ENCODE measurements at regions not wholly inside any gene's neighbourhood (a gene's known extent, or its start where the extent isn't known, plus 50 kb on each side); places are given as distances from the start of the nearest gene placed in this dataset.

DNA sequence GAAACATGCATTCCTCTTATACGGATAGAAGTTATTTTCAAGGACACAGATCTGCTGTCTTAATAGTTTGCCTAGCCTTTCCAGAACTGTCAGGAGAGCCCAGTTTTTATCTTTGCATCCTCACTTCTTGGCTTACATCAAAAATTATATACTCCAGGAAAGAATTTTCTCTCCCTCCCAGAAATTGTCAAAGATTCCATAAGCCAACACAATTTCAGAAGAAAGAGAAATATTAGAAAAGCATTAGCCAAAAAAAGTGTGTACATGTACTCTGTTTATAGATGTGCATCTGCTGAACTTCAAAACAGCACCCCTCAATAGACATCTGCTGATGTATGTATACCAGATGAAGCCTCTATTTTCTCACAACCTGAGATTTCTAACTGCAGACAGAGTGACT lies 210.4 kb downstream of the METTL4 start:
- no peak for DNase-seq
- Mint-ChIP-seq H3K9me3 (no peaks in the 10 kb centered on the region), H3K27me3 (peaks cover 0 to 11% of the 10 kb centered on the region in 2 donors), H3K4me1 (no peaks in the 10 kb centered on the region), H3K36me3 (no peaks in the 10 kb centered on the region), H3K4me3 (no peak overlapping the region), H3K27ac (no peak overlapping the region)
- H3K4me3 ChIP-seq (ENCODE audit: low read length in 2 of 2) = no peak overlapping the region
- no peaks in the 10 kb centered on the region for H3K27me3 ChIP-seq (ENCODE audit: insufficient read depth, low read length)
- ChIA-PET POLR2A (ENCODE audit: partially characterized antibody) (no interaction called here), CTCF (ENCODE audit: partially characterized antibody) (no interaction called here)
- no peaks in the 10 kb centered on the region for H3K36me3 ChIP-seq (ENCODE audit: insufficient read depth, low read length)
- no peak overlapping the region for H3K27ac ChIP-seq (ENCODE audit: low read depth, low read length)
- no peaks in the 10 kb centered on the region for H3K9me3 ChIP-seq (ENCODE audit: control insufficient read depth in 1 of 2, low read length in 2 of 2)
- intact Hi-C loops (cut with micrococcal nuclease) = no loop called here
- H3K4me1 ChIP-seq (ENCODE audit: insufficient read depth, low read length) = no peaks in the 10 kb centered on the region

GRCh38 chr18:2368102-2368501 lies 203.2 kb downstream of the METTL4 start:
- POLR2A ChIA-PET (ENCODE audit: partially characterized antibody) = no interaction called here
- CTCF ChIA-PET (ENCODE audit: partially characterized antibody) = no interaction called here
- intact Hi-C loops (cut with micrococcal nuclease) = no loop called here
- Mint-ChIP-seq H3K27ac (no peak overlapping the region), H3K36me3 (no peaks in the 10 kb centered on the region), H3K27me3 (peaks cover 13 to 14% of the 10 kb centered on the region in 2 donors), H3K4me3 (no peak overlapping the region), H3K9me3 (peaks cover 0 to 2% (median 0%) of the 10 kb centered on the region in 8 donors), H3K4me1 (no peaks in the 10 kb centered on the region)
- Histone ChIP-seq H3K4me3 (ENCODE audit: low read length in 2 of 2) (no peak overlapping the region), H3K36me3 (ENCODE audit: insufficient read depth, low read length) (no peaks in the 10 kb centered on the region), H3K9me3 (ENCODE audit: control insufficient read depth in 1 of 2, low read length in 2 of 2) (no peaks in the 10 kb centered on the region), H3K27me3 (ENCODE audit: insufficient read depth, low read length) (no peaks in the 10 kb centered on the region), H3K4me1 (ENCODE audit: insufficient read depth, low read length) (no peaks in the 10 kb centered on the region), H3K27ac (ENCODE audit: low read depth, low read length) (no peak overlapping the region)
- no peak for DNase-seq

GRCh38 chr18:2376707-2377106 lies 194.6 kb downstream of the METTL4 start:
- ChIA-PET POLR2A (ENCODE audit: partially characterized antibody) (no interaction called here), CTCF (ENCODE audit: partially characterized antibody) (no interaction called here)
- no peak overlapping the region for H3K27ac ChIP-seq (ENCODE audit: low read depth, low read length)
- DNase-seq = no peak
- Mint-ChIP-seq H3K4me1 (no peaks in the 10 kb centered on the region), H3K9me3 (peaks cover 0 to 3% (median 0%) of the 10 kb centered on the region in 8 donors), H3K4me3 (no peak overlapping the region), H3K27ac (no peak overlapping the region), H3K27me3 (peaks cover 23 to 31% of the 10 kb centered on the region in 2 donors), H3K36me3 (no peaks in the 10 kb centered on the region)
- intact Hi-C loops (cut with micrococcal nuclease) = no loop called here
- H3K9me3 ChIP-seq (ENCODE audit: control insufficient read depth in 1 of 2, low read length in 2 of 2) = no peaks in the 10 kb centered on the region
- H3K4me1 ChIP-seq (ENCODE audit: insufficient read depth, low read length) = no peaks in the 10 kb centered on the region
- H3K36me3 ChIP-seq (ENCODE audit: insufficient read depth, low read length) = no peaks in the 10 kb centered on the region
- H3K27me3 ChIP-seq (ENCODE audit: insufficient read depth, low read length) = no peaks in the 10 kb centered on the region
- no peak overlapping the region for H3K4me3 ChIP-seq (ENCODE audit: low read length in 2 of 2)

GRCh38 chr18:2380101-2380500 lies 191.2 kb downstream of the METTL4 start:
- ChIA-PET POLR2A (ENCODE audit: partially characterized antibody) (no interaction called here), CTCF (ENCODE audit: partially characterized antibody) (no interaction called here)
- H3K4me3 ChIP-seq (ENCODE audit: low read length in 2 of 2) = no peak overlapping the region
- no peaks in the 10 kb centered on the region for H3K9me3 ChIP-seq (ENCODE audit: control insufficient read depth in 1 of 2, low read length in 2 of 2)
- Mint-ChIP-seq H3K27me3 (peaks cover 11 to 24% of the 10 kb centered on the region in 2 donors), H3K27ac (no peak overlapping the region), H3K9me3 (peaks cover 0 to 9% (median 2%) of the 10 kb centered on the region in 8 donors), H3K4me3 (no peak overlapping the region), H3K4me1 (no peaks in the 10 kb centered on the region), H3K36me3 (no peaks in the 10 kb centered on the region)
- no peak overlapping the region for H3K27ac ChIP-seq (ENCODE audit: low read depth, low read length)
- H3K4me1 ChIP-seq (ENCODE audit: insufficient read depth, low read length) = no peaks in the 10 kb centered on the region
- no peaks in the 10 kb centered on the region for H3K36me3 ChIP-seq (ENCODE audit: insufficient read depth, low read length)
- no peaks in the 10 kb centered on the region for H3K27me3 ChIP-seq (ENCODE audit: insufficient read depth, low read length)
- DNase-seq = no peak
- intact Hi-C loops (cut with micrococcal nuclease) = no loop called here

DNA sequence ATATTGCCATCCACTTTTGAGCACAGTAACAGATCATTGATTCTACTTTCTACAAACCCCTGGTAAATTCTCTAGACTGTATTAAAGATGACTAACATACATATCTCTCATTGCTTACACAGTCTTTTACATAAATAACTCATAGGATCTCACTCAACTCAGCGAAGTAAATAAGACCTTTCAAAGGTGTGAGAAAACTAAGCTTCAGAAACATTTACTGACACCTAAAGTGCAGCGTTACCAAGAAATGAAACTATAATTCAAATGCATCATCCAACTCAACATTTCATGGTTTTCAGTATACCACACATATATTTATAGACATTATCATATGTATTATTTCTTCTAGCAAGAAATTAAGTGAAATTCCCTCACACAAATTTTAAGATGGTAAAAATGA lies 189.8 kb downstream of the METTL4 start:
- H3K4me3 ChIP-seq (ENCODE audit: low read length in 2 of 2) = no peak overlapping the region

DNA sequence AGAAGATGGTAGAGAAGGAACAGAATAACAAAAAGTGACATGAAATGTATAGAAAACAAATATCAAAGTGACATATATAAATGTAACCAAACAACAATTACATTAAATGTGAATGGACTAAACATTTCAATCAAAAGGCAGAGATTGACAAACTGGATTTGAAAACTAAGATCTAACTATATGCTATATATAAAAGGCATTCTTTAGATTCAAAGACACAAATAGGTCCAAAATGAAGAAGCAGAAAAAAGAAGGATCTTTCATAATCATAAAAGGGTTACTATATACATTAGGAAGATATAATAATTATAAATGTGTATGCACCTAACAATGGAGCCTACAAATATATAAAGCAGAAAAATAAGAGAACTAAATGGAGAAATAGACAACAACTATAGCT lies 183.7 kb downstream of the METTL4 start:
- no peaks in the 10 kb centered on the region for H3K36me3 ChIP-seq (ENCODE audit: insufficient read depth, low read length)
- H3K27me3 ChIP-seq (ENCODE audit: insufficient read depth, low read length) = no peaks in the 10 kb centered on the region
- ChIA-PET CTCF (ENCODE audit: partially characterized antibody) (no interaction called here), POLR2A (ENCODE audit: partially characterized antibody) (no interaction called here)
- Mint-ChIP-seq H3K36me3 (no peaks in the 10 kb centered on the region), H3K27ac (no peak overlapping the region), H3K4me3 (no peak overlapping the region), H3K4me1 (no peaks in the 10 kb centered on the region), H3K9me3 (peaks cover 0 to 22% (median 17%) of the 10 kb centered on the region in 8 donors), H3K27me3 (peaks cover 0 to 6% of the 10 kb centered on the region in 2 donors)
- no peaks in the 10 kb centered on the region for H3K9me3 ChIP-seq (ENCODE audit: control insufficient read depth in 1 of 2, low read length in 2 of 2)
- no peak for DNase-seq
- H3K4me1 ChIP-seq (ENCODE audit: insufficient read depth, low read length) = no peaks in the 10 kb centered on the region
- no peak overlapping the region for H3K27ac ChIP-seq (ENCODE audit: low read depth, low read length)
- no peak overlapping the region for H3K4me3 ChIP-seq (ENCODE audit: low read length in 2 of 2)
- intact Hi-C loops (cut with micrococcal nuclease) = no loop called here

More for the DNA sequence above, 189.8 kb downstream of the METTL4 start:
- no peak for DNase-seq
- no peaks in the 10 kb centered on the region for H3K4me1 ChIP-seq (ENCODE audit: insufficient read depth, low read length)
- Mint-ChIP-seq H3K9me3 (peaks cover 0 to 14% (median 9%) of the 10 kb centered on the region in 8 donors), H3K27me3 (peaks cover 7 to 24% of the 10 kb centered on the region in 2 donors), H3K27ac (no peak overlapping the region), H3K36me3 (no peaks in the 10 kb centered on the region), H3K4me3 (no peak overlapping the region), H3K4me1 (no peaks in the 10 kb centered on the region)
- ChIA-PET CTCF (ENCODE audit: partially characterized antibody) (no interaction called here), POLR2A (ENCODE audit: partially characterized antibody) (no interaction called here)
- no peak overlapping the region for H3K27ac ChIP-seq (ENCODE audit: low read depth, low read length)
- no peaks in the 10 kb centered on the region for H3K27me3 ChIP-seq (ENCODE audit: insufficient read depth, low read length)
- intact Hi-C loops (cut with micrococcal nuclease) = no loop called here
- H3K36me3 ChIP-seq (ENCODE audit: insufficient read depth, low read length) = no peaks in the 10 kb centered on the region
- no peaks in the 10 kb centered on the region for H3K9me3 ChIP-seq (ENCODE audit: control insufficient read depth in 1 of 2, low read length in 2 of 2)

GRCh38 chr18:2390158-2390557 lies 181.1 kb downstream of the METTL4 start:
- H3K4me3 ChIP-seq (ENCODE audit: low read length in 2 of 2) = no peak overlapping the region
- H3K4me1 Mint-ChIP-seq = no peaks in the 10 kb centered on the region
- ChIA-PET CTCF (ENCODE audit: partially characterized antibody) (no interaction called here), POLR2A (ENCODE audit: partially characterized antibody) (no interaction called here)
- H3K27me3 Mint-ChIP-seq = peaks cover 2 to 9% of the 10 kb centered on the region in 2 donors
- no peaks in the 10 kb centered on the region for H3K36me3 Mint-ChIP-seq
- no peak overlapping the region for H3K4me3 Mint-ChIP-seq
- intact Hi-C loops (cut with micrococcal nuclease) = no loop called here
- no peak overlapping the region for H3K27ac ChIP-seq (ENCODE audit: low read depth, low read length)
- no peaks in the 10 kb centered on the region for H3K36me3 ChIP-seq (ENCODE audit: insufficient read depth, low read length)
- H3K9me3 Mint-ChIP-seq = peaks cover 0 to 20% (median 15%) of the 10 kb centered on the region in 8 donors
- H3K4me1 ChIP-seq (ENCODE audit: insufficient read depth, low read length) = no peaks in the 10 kb centered on the region
- H3K27ac Mint-ChIP-seq = no peak overlapping the region
- no peaks in the 10 kb centered on the region for H3K9me3 ChIP-seq (ENCODE audit: control insufficient read depth in 1 of 2, low read length in 2 of 2)
- DNase-seq = no peak
- no peaks in the 10 kb centered on the region for H3K27me3 ChIP-seq (ENCODE audit: insufficient read depth, low read length)

GRCh38 chr18:2391470-2391869 lies 179.8 kb downstream of the METTL4 start:
- ChIA-PET POLR2A (ENCODE audit: partially characterized antibody) (no interaction called here), CTCF (ENCODE audit: partially characterized antibody) (no interaction called here)
- Mint-ChIP-seq H3K27me3 (peaks cover 2 to 8% of the 10 kb centered on the region in 2 donors), H3K27ac (no peak overlapping the region), H3K4me3 (no peak overlapping the region), H3K36me3 (no peaks in the 10 kb centered on the region), H3K4me1 (no peaks in the 10 kb centered on the region), H3K9me3 (peaks cover 0 to 12% (median 8%) of the 10 kb centered on the region in 8 donors)
- Histone ChIP-seq H3K4me1 (ENCODE audit: insufficient read depth, low read length) (no peaks in the 10 kb centered on the region), H3K36me3 (ENCODE audit: insufficient read depth, low read length) (no peaks in the 10 kb centered on the region), H3K9me3 (ENCODE audit: control insufficient read depth in 1 of 2, low read length in 2 of 2) (no peaks in the 10 kb centered on the region), H3K27me3 (ENCODE audit: insufficient read depth, low read length) (no peaks in the 10 kb centered on the region), H3K4me3 (ENCODE audit: low read length in 2 of 2) (no peak overlapping the region), H3K27ac (ENCODE audit: low read depth, low read length) (no peak overlapping the region)
- intact Hi-C loops (cut with micrococcal nuclease) = no loop called here
- no peak for DNase-seq
